ENCODE measurements at regions not wholly inside any gene's neighbourhood (a gene's known extent, or its start where the extent isn't known, plus 50 kb on each side); places are given as distances from the start of the nearest gene placed in this dataset.

- intact Hi-C loops (cut with DNase I): no loop called here
- Histone ChIP-seq H3K9me3 (peaks cover 0 to 3% (median 0%) of the 10 kb centered on the region in 12 donors), H3K27me3 (peaks cover 0 to 13% (median 0%) of the 10 kb centered on the region in 9 donors), H3K27ac (no peak overlapping the region), H3K4me3 (no peak overlapping the region), H3K4me1 (no peaks in the 10 kb centered on the region), H3K36me3 (no peaks in the 10 kb centered on the region)
- WGBS, 4 donors: 81 to 84% (median 81%) methylated on average over 2 of the region's 2 CpGs
- ATAC-seq (no peak), DNase-seq (no peak)
- TF ChIP-seq POLR2A (IDR thresholded peaks at IDR 0.05): no peak
These were observed 191.3 kb upstream of the PFKP start for GRCh38 chr10:2876032-2876431.

GRCh38 chr10:2874963-2875362, 192.4 kb upstream of the PFKP start:
- H3K4me3 ChIP-seq: no peak overlapping the region
- H3K27ac ChIP-seq: no peak overlapping the region
- no peak for TF ChIP-seq POLR2A (IDR thresholded peaks at IDR 0.05)
- DNase-seq: no peak
- 41 to 53% (median 50%) methylated on average over 6 of the region's 6 CpGs for WGBS, 4 donors
- no peaks in the 10 kb centered on the region for H3K36me3 ChIP-seq
- peaks cover 0 to 23% (median 0%) of the 10 kb centered on the region in 9 donors for H3K27me3 ChIP-seq
- peaks cover 0 to under 1% (median 0%) of the 10 kb centered on the region in 12 donors for H3K9me3 ChIP-seq
- intact Hi-C loops (cut with DNase I): no loop called here
- peak in 2 of 4 donors; percentile 46 to 51 for ATAC-seq
- H3K4me1 ChIP-seq: no peaks in the 10 kb centered on the region

GRCh38 chr10:2873769-2874168, 193.6 kb upstream of the PFKP start:
- Histone ChIP-seq H3K4me3 (no peak overlapping the region), H3K27me3 (peaks cover 0 to 35% (median 0%) of the 10 kb centered on the region in 9 donors), H3K9me3 (no peaks in the 10 kb centered on the region), H3K36me3 (no peaks in the 10 kb centered on the region), H3K4me1 (no peaks in the 10 kb centered on the region), H3K27ac (no peak overlapping the region)
- DNase-seq (no peak), ATAC-seq (no peak)
- intact Hi-C loops (cut with DNase I): no loop called here
- TF ChIP-seq CTCF (IDR thresholded peaks at IDR 0.05) (no peak), POLR2A (IDR thresholded peaks at IDR 0.05) (no peak)
- 73 to 87% (median 81%) methylated on average over 2 of the region's 2 CpGs for WGBS, 4 donors

- Histone ChIP-seq H3K27ac (no peak overlapping the region), H3K9me3 (no peaks in the 10 kb centered on the region), H3K4me3 (no peak overlapping the region), H3K36me3 (no peaks in the 10 kb centered on the region), H3K4me1 (no peaks in the 10 kb centered on the region), H3K27me3 (peaks cover 0 to 54% (median 5%) of the 10 kb centered on the region in 9 donors)
- 65 to 83% (median 71%) methylated on average over 2 of the region's 2 CpGs for WGBS, 4 donors
- no peak for DNase-seq
- no peak for ATAC-seq
- intact Hi-C loops (cut with DNase I): no loop called here
- TF ChIP-seq CTCF (IDR thresholded peaks at IDR 0.05) (no peak), POLR2A (IDR thresholded peaks at IDR 0.05) (no peak)
These were observed 195.6 kb upstream of the PFKP start for GRCh38 chr10:2871673-2872219.

- Histone ChIP-seq H3K4me3 (no peak overlapping the region), H3K27ac (no peak overlapping the region), H3K4me1 (no peaks in the 10 kb centered on the region), H3K9me3 (no peaks in the 10 kb centered on the region), H3K27me3 (peaks cover 0 to 60% (median 5%) of the 10 kb centered on the region in 9 donors), H3K36me3 (no peaks in the 10 kb centered on the region)
- 75 to 84% (median 78%) methylated on average over 4 of the region's 4 CpGs for WGBS, 4 donors
- DNase-seq (no peak), ATAC-seq (no peak)
- intact Hi-C loops (cut with DNase I): no loop called here
- TF ChIP-seq POLR2A (IDR thresholded peaks at IDR 0.05): no peak
- no peak for TF ChIP-seq CTCF (IDR thresholded peaks at IDR 0.05)
These were observed 196.7 kb upstream of the PFKP start for GRCh38 chr10:2870654-2871053.
